Fibroblast of skin of back (primary cell): ENCODE measurements at regions not wholly inside any gene's neighbourhood (a gene's known extent, or its start where the extent isn't known, plus 50 kb on each side); places are given as distances from the start of the nearest gene placed in this dataset.

Source experiments
- DNase-seq: peaks from one replicate; pipeline ENCODE4 v3.0.0-alpha.2; 2013

DNA sequence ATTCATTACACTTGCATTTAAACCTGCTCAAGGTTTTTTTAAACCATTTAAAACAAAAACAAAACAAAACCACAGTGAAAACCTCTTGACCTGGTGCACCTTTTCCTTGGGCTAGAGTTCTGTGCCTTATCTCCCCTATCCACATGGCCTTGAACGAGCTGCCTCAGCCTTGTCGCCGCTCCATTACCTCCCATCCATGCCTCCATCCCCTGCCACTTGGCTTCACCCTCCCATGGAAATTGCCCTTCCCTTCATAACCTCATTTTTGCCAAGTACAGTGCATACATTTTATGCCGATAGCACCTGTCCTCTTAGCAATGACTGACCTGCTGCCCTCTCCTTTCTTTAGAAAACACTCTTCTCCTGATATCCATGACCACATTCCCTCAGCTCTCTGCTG is 188.6 kb upstream of the ASIC2 start:
- DNase-seq = no peak

DNA sequence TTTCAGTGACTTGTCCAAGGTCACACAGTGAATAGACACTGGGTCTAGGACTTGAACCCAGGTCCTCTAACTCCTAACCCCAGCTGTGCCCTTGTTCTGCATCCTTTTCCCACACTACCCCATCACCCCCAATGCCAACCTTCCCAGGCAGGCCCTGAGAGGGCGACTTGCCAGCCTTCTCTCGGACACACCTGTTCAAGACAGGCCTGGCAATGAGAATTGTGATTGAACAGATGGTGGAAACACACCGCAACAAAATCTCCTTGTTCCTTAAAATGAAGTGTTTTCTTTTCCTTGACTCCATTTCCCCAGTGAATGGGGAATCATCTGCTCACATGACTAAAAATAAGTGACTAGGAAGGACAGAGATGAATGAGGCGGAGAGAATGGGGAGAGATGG is 189.5 kb upstream of the ASIC2 start:
- no peak for DNase-seq

- DNase-seq = no peak
Observed at GRCh38 chr17:33484559-33484958, 191.5 kb upstream of the ASIC2 start.

DNA sequence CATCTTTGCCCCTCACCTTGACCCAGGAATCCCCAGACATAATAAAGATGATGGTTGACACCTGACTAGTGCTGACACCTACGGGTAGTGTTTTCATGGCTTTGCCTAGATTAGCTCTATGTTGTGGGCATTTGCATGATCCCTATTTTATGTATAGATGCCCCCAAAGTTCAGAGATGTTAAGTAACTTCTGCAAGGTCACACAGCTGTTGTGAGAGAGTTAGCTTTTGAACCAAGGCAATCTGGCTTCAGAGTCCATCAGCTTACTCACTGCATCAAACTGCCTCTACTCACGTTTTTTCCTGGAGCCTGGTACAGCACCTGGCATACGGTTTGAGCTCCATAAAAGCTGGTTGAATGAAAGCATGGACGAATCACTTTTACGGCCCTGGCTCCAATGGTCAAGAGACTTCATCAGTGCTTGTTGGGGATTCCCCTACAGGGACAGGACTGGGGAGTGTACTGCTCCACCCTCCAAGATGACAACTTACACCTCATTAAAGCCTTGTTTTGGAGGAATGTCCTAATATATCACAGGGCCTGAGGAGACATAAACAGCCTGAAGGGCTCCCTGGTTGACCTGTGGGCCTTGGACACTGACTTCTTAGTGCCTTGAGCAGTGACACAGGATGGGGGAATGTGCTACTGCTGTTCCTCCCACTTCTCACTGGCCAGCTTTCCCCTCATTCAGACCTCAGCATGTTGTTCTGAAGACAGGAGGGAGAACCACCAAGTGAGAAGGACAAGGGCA is 193.2 kb upstream of the ASIC2 start:
- no peak for DNase-seq

DNA sequence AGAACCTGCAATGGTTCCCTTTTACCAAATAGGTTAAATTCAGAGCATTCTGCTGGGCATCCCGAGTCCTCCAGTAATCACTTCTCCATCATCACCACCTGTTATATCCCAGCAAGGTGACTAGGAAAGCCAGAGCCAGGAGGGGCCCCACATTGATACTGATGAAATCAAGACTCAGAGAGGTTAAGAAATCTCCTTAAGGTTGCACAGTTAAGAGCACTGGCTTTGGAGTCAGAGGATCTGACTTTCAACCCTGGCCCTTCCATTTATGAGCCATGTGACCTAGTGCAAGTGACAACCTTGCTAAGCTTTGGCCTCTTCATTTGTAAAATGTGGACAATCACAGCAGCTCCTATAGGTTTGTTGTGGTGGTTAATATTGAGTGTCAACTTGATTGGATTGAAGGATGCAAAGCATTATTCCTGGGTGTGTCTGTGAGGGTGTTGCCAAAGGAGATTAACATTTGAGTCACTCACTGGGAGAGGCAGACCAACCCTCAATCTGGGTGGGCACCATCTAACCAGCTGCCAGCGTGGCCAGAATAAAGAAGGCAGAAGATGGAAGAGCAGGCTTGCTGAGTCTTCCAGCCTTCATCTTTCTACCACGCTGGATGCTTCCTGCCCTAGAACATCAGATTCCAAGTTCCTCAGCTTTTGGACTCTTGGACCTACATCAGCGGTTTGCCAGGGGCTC is 194.2 kb upstream of the ASIC2 start:
- DNase-seq = no peak

- DNase-seq = no peak
Observed at GRCh38 chr17:33491871-33492481, 198.9 kb upstream of the ASIC2 start.

- DNase-seq = no peak
Observed at GRCh38 chr17:33492731-33493265, 199.7 kb upstream of the ASIC2 start.

- no peak for DNase-seq
Observed at GRCh38 chr17:33493566-33493965, 200.5 kb upstream of the ASIC2 start.

- DNase-seq = peak; percentile 29
Observed at GRCh38 chr17:33494151-33494550, 201.1 kb upstream of the ASIC2 start.

GRCh38 chr17:33497623-33498022 is 204.5 kb upstream of the ASIC2 start:
- no peak for DNase-seq

DNA sequence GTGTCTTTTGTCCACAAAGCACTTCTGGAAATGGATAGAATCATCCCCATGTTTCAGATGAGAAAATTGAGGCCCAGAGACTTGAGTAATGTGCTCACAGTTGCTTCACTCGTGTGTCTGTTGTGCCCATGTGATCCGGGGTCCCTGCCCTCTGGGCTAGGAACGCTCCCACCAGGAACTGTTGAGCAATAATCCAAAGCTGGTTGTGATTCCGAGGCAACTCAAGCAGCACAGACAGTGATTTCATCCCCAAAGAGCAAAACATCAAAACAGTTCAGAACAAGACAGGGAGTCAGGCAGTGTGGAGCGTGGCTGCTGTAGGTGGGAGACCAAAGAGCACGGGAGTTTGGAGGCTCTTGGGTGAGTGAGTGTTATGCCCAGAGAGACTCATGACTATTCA is 205.0 kb upstream of the ASIC2 start:
- no peak for DNase-seq

GRCh38 chr17:33499040-33499439 is 205.9 kb upstream of the ASIC2 start:
- DNase-seq = no peak

DNA sequence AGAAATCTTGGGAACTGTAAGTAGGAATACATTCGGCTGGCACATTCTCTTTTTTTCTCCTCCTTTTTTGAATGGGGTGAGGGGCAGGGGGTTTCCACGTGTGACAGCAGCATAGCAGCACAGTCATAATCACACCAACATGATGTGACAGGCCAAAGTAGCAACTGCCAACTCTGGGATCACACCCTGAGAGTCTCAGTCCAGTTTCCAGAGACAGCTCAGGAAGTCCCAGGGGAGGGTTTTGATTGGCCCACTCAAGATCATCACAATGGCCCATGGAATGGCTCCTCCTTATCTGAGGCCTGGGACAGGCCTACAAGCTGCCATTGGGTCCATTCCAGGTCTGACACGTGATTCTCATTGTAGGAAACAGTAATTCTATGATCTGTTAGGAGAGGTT is 207.1 kb upstream of the ASIC2 start:
- DNase-seq = no peak

DNA sequence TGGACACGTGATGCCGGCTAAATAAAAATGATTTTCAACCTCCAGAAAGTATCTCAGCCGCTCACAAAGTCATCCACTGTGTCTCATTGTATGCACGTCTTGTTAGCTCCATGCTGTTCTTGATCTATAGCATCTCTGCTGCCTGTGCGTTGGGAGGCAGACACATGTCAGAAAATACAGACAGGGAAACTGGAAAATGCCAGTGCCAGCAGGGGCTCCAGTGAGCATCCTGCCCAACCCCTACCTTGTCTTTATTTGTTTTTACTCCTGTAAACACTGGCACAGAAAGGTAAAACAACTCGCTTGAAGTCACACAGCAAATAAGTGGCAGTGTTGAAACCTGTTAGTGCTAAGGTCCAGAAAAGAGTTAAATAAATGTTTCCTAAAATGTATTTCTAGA is 208.1 kb upstream of the ASIC2 start:
- no peak for DNase-seq

DNA sequence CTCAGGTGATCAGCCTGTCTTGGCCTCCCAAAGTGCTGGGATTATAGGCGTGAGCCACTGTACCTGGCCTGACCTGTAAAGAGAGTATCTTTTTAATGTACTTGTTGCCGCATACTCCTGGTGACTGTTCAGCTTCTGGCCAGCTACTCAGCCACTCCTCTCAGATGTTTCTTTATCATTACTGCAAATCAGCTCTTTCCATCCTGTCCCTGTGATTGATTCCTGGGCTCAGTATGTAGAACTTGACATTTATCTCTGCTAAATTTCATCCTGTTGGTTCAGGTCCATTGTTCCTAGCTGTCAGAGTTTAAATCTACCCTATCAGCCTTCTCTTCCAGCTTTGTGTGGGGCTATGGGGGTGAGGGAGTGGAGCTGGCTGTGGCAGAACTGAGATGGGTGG is 211.5 kb upstream of the ASIC2 start:
- no peak for DNase-seq

DNA sequence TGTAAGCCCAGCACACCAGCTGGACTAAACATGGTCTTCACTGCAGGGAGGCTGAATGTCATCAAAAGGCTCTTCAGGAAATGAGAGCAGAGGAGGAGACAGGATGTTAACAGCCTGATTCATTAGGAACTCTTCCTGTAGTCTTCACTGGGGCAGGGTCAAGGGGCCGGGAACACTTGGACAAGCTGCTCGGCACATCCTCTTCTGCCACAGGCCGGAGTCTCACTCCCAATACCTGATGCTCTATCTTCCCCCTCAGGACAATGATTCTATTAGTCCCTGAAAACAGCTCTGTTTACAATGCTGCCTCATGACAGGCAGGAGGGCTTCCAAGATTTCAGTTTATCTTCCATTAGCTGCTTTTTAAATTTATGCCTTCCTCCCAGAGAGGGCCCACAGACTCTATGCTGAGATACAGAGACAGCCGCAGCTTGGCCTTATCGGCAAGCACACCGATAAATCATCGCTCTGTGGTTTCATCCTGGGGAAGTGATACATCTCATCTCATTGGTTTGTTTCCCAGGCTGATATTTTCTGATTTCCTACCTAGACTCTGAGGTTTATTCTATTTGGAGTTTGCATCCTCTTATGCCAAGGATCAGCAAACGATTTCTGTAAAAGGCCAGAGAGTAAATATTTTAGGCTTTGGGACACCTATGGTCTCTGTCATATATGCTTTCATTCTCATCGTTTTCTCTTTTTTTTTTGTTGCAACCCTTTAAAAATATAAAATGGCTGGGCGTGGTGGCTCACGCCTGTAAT is 214.0 kb upstream of the ASIC2 start:
- no peak for DNase-seq

- DNase-seq = no peak
Observed at GRCh38 chr17:33508215-33508614, 215.1 kb upstream of the ASIC2 start.

DNA sequence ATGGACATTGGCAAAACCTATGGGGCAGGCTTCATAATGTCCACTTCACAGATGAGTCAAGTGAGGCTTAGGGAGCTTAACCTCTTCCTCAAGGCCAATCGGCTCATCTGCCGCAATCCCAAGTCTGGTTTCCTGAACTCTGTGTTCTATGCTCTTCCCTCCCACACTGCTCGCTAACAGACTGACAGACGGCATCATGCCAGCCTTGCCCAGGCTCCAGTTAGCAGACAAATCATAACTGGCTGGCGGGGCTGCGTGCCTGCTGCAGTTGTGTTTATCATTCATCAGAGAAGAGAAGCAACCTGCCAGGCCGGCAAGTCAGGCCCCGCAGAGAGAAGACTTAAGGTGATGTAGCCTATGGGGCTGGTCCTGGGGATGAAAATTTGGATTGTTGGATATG is 216.2 kb upstream of the ASIC2 start:
- DNase-seq = no peak

GRCh38 chr17:33511670-33512069 is 218.6 kb upstream of the ASIC2 start:
- DNase-seq = no peak

DNA sequence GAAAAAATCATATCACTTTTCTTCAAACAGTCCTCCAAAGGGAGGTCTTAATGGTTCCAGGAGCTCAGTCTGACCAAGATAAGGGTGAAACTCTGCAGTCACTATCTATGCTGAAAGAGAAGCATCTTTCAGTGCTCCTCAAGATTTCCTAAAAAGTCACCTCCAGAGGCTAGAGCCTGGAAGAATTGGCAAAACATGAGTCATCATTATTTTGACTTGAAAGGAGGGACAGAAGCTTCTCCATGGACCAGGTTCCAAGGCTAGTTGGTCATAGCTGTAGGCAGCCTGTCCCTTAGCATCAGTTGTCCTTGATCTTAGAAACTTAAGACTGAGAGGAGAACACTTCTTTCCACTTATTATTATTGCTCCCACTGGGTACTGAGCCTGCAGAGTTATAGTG is 219.0 kb upstream of the ASIC2 start:
- DNase-seq = no peak

- no peak for DNase-seq
Observed at GRCh38 chr17:33513769-33514168, 220.7 kb upstream of the ASIC2 start.

DNA sequence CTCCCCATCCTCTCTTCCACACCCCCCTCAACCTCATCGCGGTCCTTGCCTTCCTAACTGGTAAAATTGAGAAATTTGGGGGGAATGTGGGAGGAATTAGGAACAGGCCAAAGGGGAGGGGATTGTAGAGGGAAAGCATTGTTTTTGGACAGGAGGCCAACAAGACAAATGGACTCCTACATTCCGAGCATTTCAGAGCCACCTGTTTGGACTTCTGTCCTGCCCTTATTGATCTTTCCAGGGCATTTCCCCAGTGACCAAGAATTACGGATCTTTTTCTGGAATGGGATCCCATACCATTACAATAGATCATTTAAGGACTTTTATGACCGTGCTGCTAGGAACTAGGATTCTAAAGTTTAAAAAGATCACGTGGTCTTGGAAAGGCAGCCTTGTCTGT is 221.3 kb upstream of the ASIC2 start:
- DNase-seq = no peak

GRCh38 chr17:33515974-33516373 is 222.9 kb upstream of the ASIC2 start:
- no peak for DNase-seq
